ENCODE measurements at regions not wholly inside any gene's neighbourhood (a gene's known extent, or its start where the extent isn't known, plus 50 kb on each side); places are given as distances from the start of the nearest gene placed in this dataset.

DNA sequence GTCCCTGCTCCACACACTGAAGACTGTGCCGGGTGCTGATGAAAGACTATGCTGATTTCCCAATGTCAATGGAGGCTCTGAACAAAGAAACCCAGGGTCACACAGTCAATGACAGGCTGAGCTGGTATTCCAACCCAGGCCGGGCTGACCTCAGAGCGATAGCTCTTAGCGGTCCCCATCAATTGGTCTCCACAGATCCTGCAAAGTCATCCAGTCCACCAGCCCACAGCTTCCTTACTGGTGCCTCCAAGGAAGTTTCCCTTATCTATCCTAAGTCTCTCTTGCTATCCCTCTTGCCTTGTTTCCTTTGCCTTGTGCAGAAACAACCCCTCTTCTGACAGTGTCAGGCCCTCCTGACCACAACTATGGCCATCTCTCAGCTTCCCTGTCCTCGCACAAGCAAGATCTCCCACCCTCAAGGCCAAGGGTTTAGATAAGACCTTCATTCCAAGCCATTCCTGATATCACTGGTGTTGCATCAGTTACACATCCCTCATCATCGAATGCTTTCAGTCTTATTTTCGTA is 52.7 kb upstream of the KSR1 start:
- no peak for TF ChIP-seq POLR2A (IDR thresholded peaks at IDR 0.05)
- TF ChIP-seq, protein P1, sequence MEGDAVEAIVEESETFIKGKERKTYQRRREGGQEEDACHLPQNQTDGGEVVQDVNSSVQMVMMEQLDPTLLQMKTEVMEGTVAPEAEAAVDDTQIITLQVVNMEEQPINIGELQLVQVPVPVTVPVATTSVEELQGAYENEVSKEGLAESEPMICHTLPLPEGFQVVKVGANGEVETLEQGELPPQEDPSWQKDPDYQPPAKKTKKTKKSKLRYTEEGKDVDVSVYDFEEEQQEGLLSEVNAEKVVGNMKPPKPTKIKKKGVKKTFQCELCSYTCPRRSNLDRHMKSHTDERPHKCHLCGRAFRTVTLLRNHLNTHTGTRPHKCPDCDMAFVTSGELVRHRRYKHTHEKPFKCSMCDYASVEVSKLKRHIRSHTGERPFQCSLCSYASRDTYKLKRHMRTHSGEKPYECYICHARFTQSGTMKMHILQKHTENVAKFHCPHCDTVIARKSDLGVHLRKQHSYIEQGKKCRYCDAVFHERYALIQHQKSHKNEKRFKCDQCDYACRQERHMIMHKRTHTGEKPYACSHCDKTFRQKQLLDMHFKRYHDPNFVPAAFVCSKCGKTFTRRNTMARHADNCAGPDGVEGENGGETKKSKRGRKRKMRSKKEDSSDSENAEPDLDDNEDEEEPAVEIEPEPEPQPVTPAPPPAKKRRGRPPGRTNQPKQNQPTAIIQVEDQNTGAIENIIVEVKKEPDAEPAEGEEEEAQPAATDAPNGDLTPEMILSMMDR (IDR thresholded peaks at IDR 0.05), result no peak
- DNase-seq, result no peak
- H3K4me3 ChIP-seq, result no peak overlapping the region
- H3K36me3 ChIP-seq, result no peaks in the 10 kb centered on the region
- H3K27ac ChIP-seq, result no peak overlapping the region
- H3K27me3 ChIP-seq, result no peaks in the 10 kb centered on the region
- WGBS, 2 donors, result 95 to 96% methylated on average over 6 to 7 of the region's 7 CpGs
- H3K4me1 ChIP-seq, result peaks cover 0 to 9% (median 9%) of the 10 kb centered on the region in 3 donors
- intact Hi-C loops (cut with DNase I), result no loop called here
- H3K9me3 ChIP-seq, result no peaks in the 10 kb centered on the region

DNA sequence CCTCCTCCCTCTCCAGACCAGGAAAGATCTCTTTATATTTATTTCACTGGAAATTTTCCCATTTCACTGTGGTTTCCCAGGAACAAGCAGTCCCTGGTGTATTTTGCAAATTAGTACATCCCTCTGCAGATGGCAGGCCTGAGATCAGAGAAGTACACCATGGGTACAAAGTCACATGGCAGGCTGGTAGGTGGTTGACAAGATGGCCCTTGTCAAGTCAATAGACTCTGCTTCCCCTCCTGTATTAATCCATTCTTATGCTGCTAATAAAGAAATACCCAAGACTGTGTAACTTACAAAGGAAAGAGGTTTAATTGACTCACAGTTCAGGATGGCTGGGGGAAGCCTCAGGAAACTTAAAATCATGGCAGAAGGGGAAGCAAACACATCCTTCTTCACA is 51.6 kb upstream of the KSR1 start:
- no peak for DNase-seq
- H3K36me3 ChIP-seq, result no peaks in the 10 kb centered on the region
- intact Hi-C loops (cut with DNase I), result no loop called here
- TF ChIP-seq POLR2A (IDR thresholded peaks at IDR 0.05), result no peak
- TF ChIP-seq, protein P1 (IDR thresholded peaks at IDR 0.05), result no peak
- no peaks in the 10 kb centered on the region for H3K9me3 ChIP-seq
- H3K4me1 ChIP-seq, result peaks cover 0 to 14% (median 9%) of the 10 kb centered on the region in 3 donors
- H3K4me3 ChIP-seq, result no peak overlapping the region
- H3K27ac ChIP-seq, result no peak overlapping the region
- H3K27me3 ChIP-seq, result no peaks in the 10 kb centered on the region
